GM12878 (cell line): ENCODE measurements at regions not wholly inside any gene's neighbourhood (a gene's known extent, or its start where the extent isn't known, plus 50 kb on each side); places are given as distances from the start of the nearest gene placed in this dataset.

Experiments used
- ATAC-seq: fragments of 200-7000 bp; cut with Tn5 transposase; 3 replicates; pipeline ENCODE4 v1.9.1; 2020; ENCODE audit warnings: mild to moderate bottlenecking, moderate library complexity
- BruUV-seq: library from RNA; stranded (reverse); fragments of 400-500 nt; replicated peaks from 2 replicates; lab custom pipeline; 2021; lab: Mats Ljungman, UMichigan
- CTCF ChIA-PET: fragments of 300-600 bp; sonication (Branson Sonifier 250); formaldehyde crosslinking; extraction: SDS; loops from one replicate; lab custom pipeline; 2021; ENCODE audit warnings: inconsistent platforms; lab: Yijun Ruan, JAX
- POLR2A ChIA-PET: fragments of 350-600 bp; formaldehyde crosslinking; extraction: SDS; loops from one replicate; lab custom pipeline; 2021; ENCODE audit warnings: inconsistent platforms; lab: Charles Lee
- RAD21 ChIA-PET: fragments of 300-600 bp; sonication (Branson Sonifier 250); formaldehyde crosslinking; loops from one replicate; lab custom pipeline; 2023; ENCODE audit warnings: antibody characterized with exemption; ENCODE audit not compliant: unreplicated experiment; lab: Charles Lee
- SMC1A ChIA-PET: fragments of 300-600 bp; sonication (Branson Sonifier 250); formaldehyde crosslinking; loops from one replicate; lab custom pipeline; 2023; ENCODE audit not compliant: unreplicated experiment, uncharacterized antibody; lab: Charles Lee
- DNase-seq: peaks from one replicate; pipeline ENCODE4 v3.0.0-alpha.2; 2011; ENCODE audit warnings: low read depth, low spot score
- FAIRE-seq: peaks from 3 replicates; lab custom pipeline; 2011; peaks lifted over from hg19 to GRCh38; lab: Jason Lieb, UNC
- H2AFZ ChIP-seq: 2 replicates; pipeline ENCODE4 v1.6.0; 2011; ENCODE audit warnings: low read depth, low read length, control low read depth; ENCODE audit not compliant: control insufficient read depth
- H3K27ac ChIP-seq: 2 replicates; pipeline ENCODE4 v1.5.1; 2011; ENCODE audit warnings: control low read depth; ENCODE audit not compliant: control insufficient read depth, insufficient read depth
- H3K27me3 ChIP-seq, 2 experiments: replicated peaks in 1 of 2; 2 replicates each; pipeline versions ENCODE4 v1.6.0 to v1.6.1; 2011; ENCODE audit warnings: low read length in 1 of 2; ENCODE audit not compliant: control insufficient read depth in 2 of 2, insufficient read depth in 2 of 2
- H3K36me3 ChIP-seq, 2 experiments: 2 replicates each; pipeline ENCODE4 v1.5.1; 2011; ENCODE audit warnings: low read length in 1 of 2; ENCODE audit not compliant: control insufficient read depth in 2 of 2, insufficient read depth in 2 of 2
- H3K4me1 ChIP-seq: 2 replicates; pipeline ENCODE4 v1.6.1; 2011; ENCODE audit warnings: mild to moderate bottlenecking, low read length, moderate library complexity, mixed read lengths; ENCODE audit not compliant: control insufficient read depth, insufficient read depth
- H3K4me2 ChIP-seq: 2 replicates; pipeline ENCODE4 v1.6.0; 2011; ENCODE audit warnings: control low read depth; ENCODE audit not compliant: control insufficient read depth, insufficient read depth
- H3K4me3 ChIP-seq: fragments of 200-600 bp; sonication (generic); 2 replicates; pipeline ENCODE4 v1.5.1; 2016
- H3K79me2 ChIP-seq: 2 replicates; pipeline ENCODE4 v1.6.0; 2011; ENCODE audit warnings: low read length; ENCODE audit not compliant: control insufficient read depth, insufficient read depth
- H3K9ac ChIP-seq: 2 replicates; pipeline ENCODE4 v1.8.0; 2011; ENCODE audit warnings: low read length, control low read depth, mixed read lengths; ENCODE audit not compliant: control insufficient read depth, insufficient read depth
- H3K9me3 ChIP-seq: replicated peaks from 3 replicates; pipeline ENCODE4 v1.5.1; 2011; ENCODE audit warnings: mild to moderate bottlenecking, low read length; ENCODE audit not compliant: control insufficient read depth, insufficient read depth
- H4K20me1 ChIP-seq: 2 replicates; pipeline ENCODE4 v1.6.0; 2011; ENCODE audit not compliant: control insufficient read depth, insufficient read depth
- BHLHE40 ChIP-seq, 2 experiments: fragments of 450-650 bp in 1 of 2; IDR thresholded peaks; 2 replicates each; pipeline ENCODE4 v1.6.1; 2011 to 2017; ENCODE audit warnings: low read depth in 2 of 2, borderline replicate concordance in 1 of 2, improper control_type of control experiment in 1 of 2, low read length in 1 of 2, mild to moderate bottlenecking in 1 of 2
- CBX5 ChIP-seq: sonication (generic); IDR thresholded peaks from 2 replicates; pipeline ENCODE4 v1.6.1; 2016; ENCODE audit warnings: low read depth, moderate library complexity, mild to moderate bottlenecking, inconsistent platforms
- CHD1 ChIP-seq: IDR thresholded peaks from 2 replicates; pipeline ENCODE4 v1.6.1; 2012; ENCODE audit warnings: low read depth, low read length, improper control_type of control experiment
- CHD2 ChIP-seq: IDR thresholded peaks from 2 replicates; pipeline ENCODE4 v1.6.1; 2011; ENCODE audit warnings: low read depth, low read length, improper control_type of control experiment, borderline replicate concordance
- FOXK2 ChIP-seq: fragments of 450-650 bp; IDR thresholded peaks from 2 replicates; pipeline ENCODE4 v1.6.1; 2017; ENCODE audit warnings: mild to moderate bottlenecking, moderate library complexity
- IRF4 ChIP-seq: IDR thresholded peaks from 2 replicates; pipeline ENCODE4 v1.6.1; 2011; ENCODE audit warnings: low read depth, low read length
- KAT2A ChIP-seq: conservative IDR thresholded peaks from 2 replicates; pipeline ENCODE4 v1.6.1; 2011; ENCODE audit warnings: low read depth, low read length; ENCODE audit not compliant: control insufficient read depth
- MEF2A ChIP-seq: IDR thresholded peaks from 2 replicates; pipeline ENCODE4 v1.6.1; 2011; ENCODE audit warnings: low read depth, mild to moderate bottlenecking, low read length, moderate library complexity; ENCODE audit not compliant: insufficient read depth
- MTA2 ChIP-seq: fragments of 450-650 bp; IDR thresholded peaks from 2 replicates; pipeline ENCODE4 v1.6.1; 2016; ENCODE audit warnings: low read depth, mild to moderate bottlenecking, moderate library complexity
- PKNOX1 ChIP-seq: fragments of 450-650 bp; IDR thresholded peaks from 2 replicates; pipeline ENCODE4 v1.6.1; 2016; ENCODE audit warnings: mild to moderate bottlenecking
- POLR2AphosphoS2 ChIP-seq: IDR thresholded peaks from 2 replicates; pipeline ENCODE4 v1.6.1; 2011; ENCODE audit warnings: low read depth, mild to moderate bottlenecking, low read length, improper control_type of control experiment, moderate library complexity
- RELA ChIP-seq: fragments of 450-650 bp; IDR thresholded peaks from 2 replicates; pipeline ENCODE4 v1.8.0; 2014; ENCODE audit warnings: borderline replicate concordance; ENCODE audit not compliant: partially characterized antibody
- SPI1 ChIP-seq: IDR thresholded peaks from 2 replicates; pipeline ENCODE4 v1.6.1; 2011; ENCODE audit warnings: low read depth, mild to moderate bottlenecking, low read length, moderate library complexity, borderline replicate concordance; ENCODE audit not compliant: insufficient read depth
- TARDBP ChIP-seq: IDR thresholded peaks from 2 replicates; pipeline ENCODE4 v1.6.1; 2016; ENCODE audit warnings: borderline replicate concordance
- TCF3 ChIP-seq: IDR thresholded peaks from 2 replicates; pipeline ENCODE4 v1.6.1; 2012; ENCODE audit warnings: low read depth, mild to moderate bottlenecking, low read length, borderline replicate concordance; ENCODE audit not compliant: insufficient read depth
- USF2 ChIP-seq: IDR thresholded peaks from 2 replicates; pipeline ENCODE4 v1.6.1; 2011; ENCODE audit warnings: low read depth, low read length, improper control_type of control experiment, borderline replicate concordance
- WRNIP1 ChIP-seq: IDR thresholded peaks from 2 replicates; pipeline ENCODE4 v1.6.1; 2011; ENCODE audit warnings: low read depth, low read length, improper control_type of control experiment, borderline replicate concordance
- WGBS: methylation state at CpG from one replicate; pipeline ENCODE4 v1.1.6; 2016; ENCODE audit warnings: low lambda C conversion rate; ENCODE audit not compliant: insufficient replicate concordance, insufficient coverage; ENCODE audit errors: missing lambda C conversion rate; 5-methylcytosine and 5-hydroxymethylcytosine counted together
- in situ Hi-C: fragments of 300-500 bp; cut with MboI; formaldehyde crosslinking; loops from 9 replicates; pipeline ENCODE4 v1.14.3; 2018; ENCODE audit warnings: mixed read lengths
- intact Hi-C: fragments of 100-400 bp; cut with micrococcal nuclease; formaldehyde crosslinking; loops from one replicate; pipeline ENCODE4 v1.14.2; 2022; ENCODE audit not compliant: unreplicated experiment

DNA sequence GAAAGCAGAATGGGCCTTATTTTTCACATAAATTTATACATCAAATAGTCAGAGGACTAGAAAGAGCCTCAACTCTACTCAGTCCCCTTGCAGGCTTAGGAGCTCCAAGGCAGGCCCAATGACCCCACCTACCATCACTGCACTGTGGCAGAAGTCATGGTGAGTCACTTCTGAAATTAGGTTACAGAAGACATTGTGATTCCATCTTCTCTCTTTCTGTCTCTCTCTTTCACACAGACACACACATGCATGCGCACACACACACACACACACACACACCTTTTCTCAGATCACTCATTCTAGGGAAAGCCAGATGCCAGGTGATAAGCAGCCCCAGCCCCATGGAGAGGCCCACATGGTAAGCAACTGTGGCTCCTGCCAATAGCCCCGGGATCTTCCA lies 103.8 kb downstream of the C6orf118 start:
- H4K20me1 ChIP-seq, result no peaks in the 10 kb centered on the region
- FAIRE-seq (no peak), ATAC-seq (no peak), DNase-seq (no peak)
- H3K4me2 ChIP-seq, result no peak overlapping the region
- H3K36me3 ChIP-seq, result no peaks in the 10 kb centered on the region
- CTCF ChIA-PET, result no interaction called here
- no peaks in the 10 kb centered on the region for H3K79me2 ChIP-seq
- in situ Hi-C loops, result no loop called here
- H3K9ac ChIP-seq, result no peak overlapping the region
- no peak overlapping the region for H3K27ac ChIP-seq
- intact Hi-C loops, result no loop called here
- TF ChIP-seq PKNOX1, result no peak
- no peak for TF ChIP-seq FOXK2
- TF ChIP-seq SPI1, result no peak
- no peak for TF ChIP-seq KAT2A
- no peak for TF ChIP-seq TARDBP
- no peak overlapping the region for H3K4me3 ChIP-seq
- no peaks in the 10 kb centered on the region for H3K27me3 ChIP-seq
- RAD21 ChIA-PET, result no interaction called here
- H2AFZ ChIP-seq, result no peak overlapping the region
- no peaks in the 10 kb centered on the region for H3K4me1 ChIP-seq
- no TSS peak for BruUV-seq
- POLR2A ChIA-PET, result no interaction called here
- SMC1A ChIA-PET, result no interaction called here
- H3K9me3 ChIP-seq, result no peaks in the 10 kb centered on the region
- WGBS, result 23% methylated on average over 2 of the region's 2 CpGs

- no peak for DNase-seq
- H3K27me3 ChIP-seq, result no peaks in the 10 kb centered on the region
- RAD21 ChIA-PET, result no interaction called here
- SMC1A ChIA-PET, result no interaction called here
- no peak overlapping the region for H3K27ac ChIP-seq
- CTCF ChIA-PET, result interaction anchor here (0.6 kb wide), 1 partner anchor 347 kb away, joined by 3 read pairs; no protein-coding TSS in a partner anchor
- intact Hi-C loops, result no loop called here
- no peak overlapping the region for H3K4me3 ChIP-seq
- H3K9ac ChIP-seq, result no peak overlapping the region
- H3K79me2 ChIP-seq, result no peaks in the 10 kb centered on the region
- ATAC-seq, result no peak
- no peak for FAIRE-seq
- POLR2A ChIA-PET, result no interaction called here
- in situ Hi-C loops, result no loop called here
- no peaks in the 10 kb centered on the region for H3K9me3 ChIP-seq
- no peaks in the 10 kb centered on the region for H4K20me1 ChIP-seq
- WGBS, result 3% methylated on average over 2 of the region's 2 CpGs
- BruUV-seq, result no TSS peak
- no peaks in the 10 kb centered on the region for H3K4me1 ChIP-seq
- H3K36me3 ChIP-seq, result no peaks in the 10 kb centered on the region
- H2AFZ ChIP-seq, result no peak overlapping the region
- no peak overlapping the region for H3K4me2 ChIP-seq
- TF ChIP-seq CHD1 (no peak), MTA2 (no peak), USF2 (no peak), WRNIP1 (no peak), MEF2A (no peak), RELA (no peak), BHLHE40 (IDR thresholded peaks at IDR 0.05; ENCODE audit: borderline replicate concordance in 1 of 2, low read depth in 2 of 2, low read length in 1 of 2) (no peak), CBX5 (no peak), CHD2 (no peak), POLR2AphosphoS2 (no peak), IRF4 (no peak), TCF3 (no peak)
These were observed 104.4 kb downstream of the C6orf118 start for GRCh38 chr6:165204807-165205545.
